AG09319 (cell line): ENCODE measurements at regions not wholly inside any gene's neighbourhood (a gene's known extent, or its start where the extent isn't known, plus 50 kb on each side); places are given as distances from the start of the nearest gene placed in this dataset.
"Not testable (repeated sequence)": the region's sequence is repeated elsewhere in the genome, so short reads cannot be mapped to it uniquely, and the experiment has no call there.

Experiments
- DNase-seq: peaks from one replicate; pipeline ENCODE4 v3.0.0-alpha.2; 2010; ENCODE audit warnings: low read depth; ENCODE audit errors: extremely low read depth
- CTCF ChIP-seq: IDR thresholded peaks from 2 replicates; pipeline ENCODE4 v1.5.1; 2011; ENCODE audit warnings: low read depth, mild to moderate bottlenecking, inconsistent platforms, low read length, moderate library complexity

DNA sequence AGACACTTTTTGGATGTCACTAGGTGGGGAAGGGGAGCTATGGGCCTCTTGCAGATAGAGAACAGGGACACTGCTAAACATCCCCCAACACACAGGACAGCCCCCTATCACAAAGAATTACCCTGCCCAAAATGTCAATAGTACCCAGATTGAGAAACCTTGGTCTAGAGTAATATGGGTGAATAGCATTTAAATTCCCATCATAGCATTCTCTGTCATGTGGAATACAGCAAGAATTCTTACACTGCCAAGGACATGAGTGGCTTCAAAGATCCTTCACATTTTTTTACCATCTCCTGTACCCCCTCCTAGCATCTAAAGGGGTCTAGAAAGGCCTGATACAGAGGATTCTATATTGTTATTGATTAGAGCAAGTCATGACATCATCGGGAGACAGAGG, 83.1 kb upstream of the SSTR4 start:
- DNase-seq, result no peak
- no peak for TF ChIP-seq CTCF

DNA sequence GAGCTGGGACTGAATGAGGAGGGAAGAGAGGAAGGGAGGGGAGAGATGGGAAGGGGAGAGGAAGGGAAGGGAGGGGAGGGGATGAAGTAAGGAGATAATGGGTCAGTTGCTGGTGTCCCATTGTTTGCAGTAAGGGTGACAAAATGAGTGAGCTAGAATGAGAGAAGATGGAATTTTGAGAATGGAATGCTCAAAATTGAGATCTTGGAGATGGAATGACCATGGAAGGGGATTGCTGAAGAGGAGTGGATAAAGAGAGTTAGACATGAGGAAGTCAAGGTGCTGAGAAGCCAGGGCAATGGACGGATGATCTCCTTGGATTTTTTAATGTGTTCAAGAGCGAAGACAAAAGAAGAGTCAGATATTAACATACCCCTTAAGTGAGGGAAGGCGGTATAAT, 80.5 kb upstream of the SSTR4 start:
- no peak for DNase-seq
- no peak for TF ChIP-seq CTCF

DNA sequence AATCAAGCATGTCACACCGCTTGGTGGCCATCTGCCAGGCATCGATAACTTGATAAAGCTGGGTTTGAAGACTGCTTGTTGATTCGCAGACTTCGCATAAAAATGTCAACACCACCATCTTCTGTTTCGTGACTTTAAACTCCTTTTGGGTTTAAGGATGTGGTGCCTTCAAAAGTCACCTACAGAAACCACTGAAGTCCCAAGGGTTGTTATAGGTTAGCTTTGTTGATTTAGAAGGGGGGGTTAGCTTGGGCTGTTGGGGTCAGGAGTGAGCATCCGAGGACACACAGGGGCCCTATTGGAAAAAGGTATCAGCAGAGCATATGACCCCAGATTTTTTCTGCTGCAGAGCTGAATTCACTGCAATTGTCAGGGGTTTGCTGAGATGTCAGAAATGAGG, 76.7 kb upstream of the SSTR4 start:
- DNase-seq, result no peak
- no peak for TF ChIP-seq CTCF

- no peak for TF ChIP-seq CTCF
- no peak for DNase-seq
These were observed 72.3 kb upstream of the SSTR4 start for GRCh38 chr20:22962567-22963439.

DNA sequence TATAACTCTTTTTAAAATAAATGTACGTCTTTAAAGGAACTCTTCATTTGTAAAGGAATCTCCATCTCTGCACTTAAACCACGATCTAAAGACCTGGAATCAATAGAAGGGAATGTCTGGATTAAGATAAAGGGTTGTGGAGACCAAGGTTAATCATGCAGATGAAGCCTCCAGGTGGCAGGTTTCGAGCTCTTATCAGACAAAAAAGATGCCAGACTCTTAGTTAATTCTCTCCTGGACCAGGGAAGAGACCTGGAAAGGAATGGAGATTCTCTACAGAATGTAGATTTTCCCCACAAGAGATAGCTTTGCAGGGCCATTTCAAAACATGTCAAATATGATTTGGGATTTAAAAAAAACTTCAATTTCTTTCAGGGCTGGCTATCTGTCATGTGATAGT, 71.5 kb upstream of the SSTR4 start:
- no peak for TF ChIP-seq CTCF
- no peak for DNase-seq

DNA sequence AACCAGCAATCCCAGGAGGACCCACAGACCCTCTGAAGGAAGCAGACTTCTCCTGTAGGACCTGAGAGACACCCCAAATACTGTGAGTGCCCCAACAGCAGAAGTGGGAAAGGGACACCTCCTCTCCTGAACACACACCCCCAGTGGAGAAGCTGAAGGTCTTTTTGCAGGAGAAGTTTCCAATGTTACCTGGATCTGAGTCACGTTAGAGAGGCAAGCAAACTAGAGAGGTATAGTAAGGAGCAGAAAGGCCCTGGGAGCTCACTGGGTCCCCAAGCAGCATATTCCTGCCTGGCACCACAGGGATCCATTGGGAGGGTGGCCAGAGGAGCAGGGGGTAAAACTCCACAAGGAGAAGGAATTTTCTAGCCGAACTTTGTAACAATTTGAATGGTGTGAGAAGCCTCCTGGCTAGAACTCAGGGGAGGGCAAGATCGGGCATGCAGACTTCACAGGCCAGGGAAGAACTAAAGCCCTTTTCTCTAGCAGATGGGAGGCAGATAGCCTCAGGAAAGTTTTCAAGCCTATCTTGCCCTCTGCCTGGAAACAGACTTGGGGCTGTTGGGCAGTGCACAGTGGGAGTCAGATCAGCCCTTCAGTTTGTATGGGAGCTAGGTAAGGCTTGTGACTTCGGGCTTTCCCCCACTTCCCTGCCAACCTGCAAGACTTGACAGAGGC, 68.2 kb upstream of the SSTR4 start:
- TF ChIP-seq CTCF, result no peak
- DNase-seq, result no peak

GRCh38 chr20:22967706-22968105, 67.4 kb upstream of the SSTR4 start:
- DNase-seq, result not testable (repeated sequence)

DNA sequence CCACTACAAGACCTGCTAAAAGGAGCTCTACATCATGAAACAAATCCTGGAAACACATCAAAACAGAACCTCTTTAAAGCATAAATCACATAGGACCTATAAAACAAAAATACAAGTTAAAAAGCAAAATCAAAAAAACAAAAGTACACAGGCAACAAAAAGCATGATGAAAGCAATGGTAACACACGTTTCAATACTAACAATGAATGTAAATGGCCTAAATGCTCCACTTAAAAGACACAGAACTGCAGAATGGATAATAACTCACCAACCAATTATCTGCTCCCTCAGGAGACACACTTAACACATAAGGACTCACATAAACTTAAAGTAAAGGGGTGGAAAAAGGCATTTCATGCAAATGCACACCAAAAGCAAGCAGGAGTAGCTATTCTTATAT, 66.1 kb upstream of the SSTR4 start:
- DNase-seq, result not testable (repeated sequence)

- DNase-seq, result not testable (repeated sequence)
These were observed 64.0 kb upstream of the SSTR4 start for GRCh38 chr20:22971077-22971476.
